Stomach smooth muscle (tissue), 2 donors: ENCODE measurements at regions not wholly inside any gene's neighbourhood (a gene's known extent, or its start where the extent isn't known, plus 50 kb on each side); places are given as distances from the start of the nearest gene placed in this dataset.

Experiments used
- H3K27ac ChIP-seq: one replicate; pipeline ENCODE4 v1.7.0; 2013; ENCODE audit warnings: mild to moderate bottlenecking, low read length, inconsistent platforms
- H3K27me3 ChIP-seq, 2 donors: one replicate each; pipeline ENCODE4 v1.7.0; 2013; ENCODE audit warnings: low read length in 2 of 2; ENCODE audit not compliant: insufficient read depth in 2 of 2, control insufficient read depth in 1 of 2
- H3K36me3 ChIP-seq, 2 donors: one replicate each; pipeline ENCODE4 v1.7.0; 2013; ENCODE audit warnings: low read length in 2 of 2; ENCODE audit not compliant: control insufficient read depth in 2 of 2, insufficient read depth in 2 of 2
- H3K4me1 ChIP-seq: one replicate; pipeline ENCODE4 v1.7.0; 2013; ENCODE audit warnings: low read length; ENCODE audit not compliant: control insufficient read depth, insufficient read depth
- H3K4me3 ChIP-seq, 2 donors: one replicate each; pipeline ENCODE4 v1.7.0; 2013; ENCODE audit warnings: low read length in 2 of 2
- H3K9ac ChIP-seq, 2 donors: one replicate each; pipeline ENCODE4 v1.7.0; 2013; ENCODE audit warnings: low read length in 2 of 2, mild to moderate bottlenecking in 1 of 2
- H3K9me3 ChIP-seq, 2 donors: one replicate each; pipeline ENCODE4 v1.7.0; 2013; ENCODE audit warnings: low read length in 2 of 2; ENCODE audit not compliant: control insufficient read depth in 2 of 2
- donor health status: healthy.
- donor health status: Pancreatic carcinoma.

DNA sequence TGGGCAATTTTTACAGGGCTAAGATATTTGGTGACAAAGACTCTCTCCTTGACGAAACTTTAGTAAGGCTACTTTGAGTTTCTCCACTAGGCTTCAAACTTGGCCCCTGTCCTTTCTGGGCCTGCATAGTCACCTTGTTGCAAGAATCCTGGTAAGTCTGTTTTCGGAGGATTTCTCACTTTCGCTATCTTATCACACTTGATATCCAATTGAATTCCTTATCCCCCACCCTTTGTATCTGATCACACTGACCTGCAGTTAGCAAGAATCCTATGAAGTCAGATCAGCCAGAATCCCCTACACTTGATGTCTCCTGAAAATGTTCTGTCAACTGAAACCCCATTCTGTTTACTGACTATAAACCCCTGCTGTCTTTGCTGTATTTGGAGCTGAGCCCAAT is 499.8 kb upstream of the GCFC2 start:
- Histone ChIP-seq H3K4me3 (no peak overlapping the region), H3K4me1 (no peaks in the 10 kb centered on the region), H3K27me3 (no peaks in the 10 kb centered on the region), H3K36me3 (no peaks in the 10 kb centered on the region), H3K9ac (no peak overlapping the region), H3K27ac (no peak overlapping the region), H3K9me3 (no peaks in the 10 kb centered on the region)

GRCh38 chr2:76204048-76204447 is 493.3 kb upstream of the GCFC2 start:
- Histone ChIP-seq H3K4me3 (no peak overlapping the region), H3K9me3 (no peaks in the 10 kb centered on the region), H3K27me3 (no peaks in the 10 kb centered on the region), H3K27ac (no peak overlapping the region), H3K9ac (no peak overlapping the region), H3K4me1 (no peaks in the 10 kb centered on the region), H3K36me3 (no peaks in the 10 kb centered on the region)

- no peak overlapping the region for H3K4me3 ChIP-seq
- H3K9ac ChIP-seq, result no peak overlapping the region
- H3K9me3 ChIP-seq, result no peaks in the 10 kb centered on the region
- no peaks in the 10 kb centered on the region for H3K36me3 ChIP-seq
- H3K4me1 ChIP-seq, result no peaks in the 10 kb centered on the region
- H3K27ac ChIP-seq, result no peak overlapping the region
- H3K27me3 ChIP-seq, result no peaks in the 10 kb centered on the region
These were observed 492.2 kb upstream of the GCFC2 start for GRCh38 chr2:76202866-76203265.

GRCh38 chr2:76197842-76198448 is 487.2 kb upstream of the GCFC2 start:
- Histone ChIP-seq H3K4me3 (no peak overlapping the region), H3K27ac (no peak overlapping the region), H3K4me1 (no peaks in the 10 kb centered on the region), H3K9me3 (no peaks in the 10 kb centered on the region), H3K36me3 (no peaks in the 10 kb centered on the region), H3K27me3 (no peaks in the 10 kb centered on the region), H3K9ac (no peak overlapping the region)

DNA sequence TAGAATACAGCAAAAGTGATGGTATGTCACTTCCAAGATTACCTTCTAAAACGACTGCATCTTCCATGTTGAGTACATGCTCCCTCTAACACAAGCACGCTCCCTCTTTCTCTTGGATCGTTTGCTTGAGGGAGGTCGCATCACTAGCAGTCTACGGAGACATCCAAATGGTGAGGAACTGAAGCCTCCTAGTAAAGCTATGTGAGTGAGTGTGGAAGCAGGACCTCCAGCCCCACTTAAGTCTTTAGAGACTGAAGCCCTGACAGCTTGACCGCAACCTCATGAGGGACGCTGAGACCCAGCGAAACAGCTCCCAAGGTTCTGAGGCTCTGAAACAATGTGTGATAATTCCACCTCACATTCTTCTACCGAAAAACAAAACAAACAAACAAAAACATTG is 486.7 kb upstream of the GCFC2 start:
- Histone ChIP-seq H3K4me1 (no peaks in the 10 kb centered on the region), H3K9ac (no peak overlapping the region), H3K36me3 (no peaks in the 10 kb centered on the region), H3K4me3 (no peak overlapping the region), H3K27me3 (no peaks in the 10 kb centered on the region), H3K9me3 (no peaks in the 10 kb centered on the region), H3K27ac (no peak overlapping the region)

DNA sequence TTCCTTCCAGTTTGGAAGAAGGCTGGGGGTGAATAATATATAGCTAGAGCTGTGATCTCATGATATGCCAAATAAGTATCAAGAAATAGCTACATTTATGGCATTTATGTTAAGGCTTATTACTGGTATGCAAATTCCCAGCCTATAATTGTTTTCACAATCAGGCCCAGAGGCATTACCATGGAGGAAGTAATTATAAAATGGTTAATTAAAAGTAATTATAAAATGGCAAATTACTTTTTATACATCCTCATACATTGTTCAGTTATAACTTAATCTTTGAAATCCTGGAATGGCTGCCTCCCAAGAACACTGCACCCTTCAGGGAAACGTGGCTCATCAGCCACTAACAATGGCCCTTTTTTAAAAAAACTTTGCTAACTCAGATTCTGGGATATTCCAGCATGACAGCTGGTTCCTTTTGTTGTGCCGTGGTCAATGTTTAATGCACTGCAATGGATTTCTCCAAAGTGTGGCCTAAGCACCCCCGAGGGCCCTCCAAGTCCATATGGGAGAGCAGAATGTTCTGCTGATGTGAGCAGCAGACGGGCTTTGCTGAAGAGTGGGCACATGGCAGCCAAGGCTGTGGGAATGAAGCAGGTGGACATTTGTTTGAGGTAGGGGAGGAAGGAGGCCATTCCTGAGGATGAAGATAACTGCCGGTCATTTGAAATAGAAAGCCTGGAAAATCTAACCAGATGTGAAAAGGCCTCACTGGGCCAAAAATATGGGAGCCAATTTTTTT is 483.5 kb upstream of the GCFC2 start:
- no peaks in the 10 kb centered on the region for H3K9me3 ChIP-seq
- H3K4me3 ChIP-seq, result no peak overlapping the region
- no peaks in the 10 kb centered on the region for H3K36me3 ChIP-seq
- H3K27me3 ChIP-seq, result no peaks in the 10 kb centered on the region
- no peaks in the 10 kb centered on the region for H3K4me1 ChIP-seq
- H3K27ac ChIP-seq, result no peak overlapping the region
- no peak overlapping the region for H3K9ac ChIP-seq

DNA sequence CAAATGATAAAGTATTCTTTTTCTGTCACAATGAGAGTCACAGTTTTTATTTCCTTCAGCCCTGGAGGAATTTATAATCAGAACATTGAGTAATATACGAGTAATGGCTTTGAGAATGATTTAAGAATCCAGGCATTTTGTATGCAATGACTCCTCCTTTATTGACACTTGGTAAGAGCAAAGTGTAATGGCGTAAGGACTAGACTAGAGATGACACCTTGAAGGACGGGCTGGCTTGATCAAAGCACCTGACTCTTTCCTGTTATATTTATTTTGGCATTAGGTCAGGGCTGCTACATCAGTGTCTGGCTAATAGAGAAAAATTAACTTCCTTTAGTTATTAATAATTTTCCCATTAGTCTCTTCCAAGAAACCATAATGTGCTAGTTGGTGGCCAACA is 482.4 kb upstream of the GCFC2 start:
- H3K36me3 ChIP-seq, result no peaks in the 10 kb centered on the region
- H3K27ac ChIP-seq, result no peak overlapping the region
- H3K27me3 ChIP-seq, result no peaks in the 10 kb centered on the region
- H3K4me3 ChIP-seq, result no peak overlapping the region
- no peak overlapping the region for H3K9ac ChIP-seq
- H3K4me1 ChIP-seq, result no peaks in the 10 kb centered on the region
- H3K9me3 ChIP-seq, result no peaks in the 10 kb centered on the region

DNA sequence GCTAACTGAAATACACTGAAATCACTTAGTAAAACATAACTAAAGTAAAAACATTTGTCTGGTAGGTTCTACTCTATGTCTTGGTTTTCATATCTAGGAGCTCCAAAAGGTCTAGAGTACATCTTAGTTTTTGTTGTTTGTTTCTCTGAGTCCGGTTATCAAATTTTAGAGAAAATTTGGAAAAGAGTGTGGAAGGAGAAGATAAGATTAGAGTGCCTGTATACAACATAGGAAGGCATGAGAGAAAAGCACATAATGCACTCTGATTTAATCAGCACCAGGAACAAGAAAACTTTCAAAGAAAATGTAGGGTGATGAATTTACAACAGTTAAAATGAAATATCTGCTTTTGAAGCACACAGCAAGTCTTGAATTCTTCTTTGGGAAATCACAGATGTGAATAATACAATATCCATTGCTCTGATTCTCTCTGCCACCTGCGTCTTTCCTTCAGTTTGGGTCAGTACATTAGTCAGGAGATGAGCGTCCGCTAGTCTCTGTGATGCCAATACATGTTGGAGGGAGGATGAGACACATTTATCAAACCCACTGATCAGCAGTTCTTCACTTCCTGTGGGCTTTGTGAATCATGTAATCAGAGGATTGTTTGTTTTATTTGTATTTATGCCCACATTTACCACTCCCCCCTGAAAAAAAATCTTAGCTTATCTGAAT is 477.8 kb upstream of the GCFC2 start:
- H3K4me3 ChIP-seq, result no peak overlapping the region
- H3K9me3 ChIP-seq, result no peaks in the 10 kb centered on the region
- H3K27ac ChIP-seq, result no peak overlapping the region
- H3K4me1 ChIP-seq, result no peaks in the 10 kb centered on the region
- no peaks in the 10 kb centered on the region for H3K36me3 ChIP-seq
- no peaks in the 10 kb centered on the region for H3K27me3 ChIP-seq
- no peak overlapping the region for H3K9ac ChIP-seq

DNA sequence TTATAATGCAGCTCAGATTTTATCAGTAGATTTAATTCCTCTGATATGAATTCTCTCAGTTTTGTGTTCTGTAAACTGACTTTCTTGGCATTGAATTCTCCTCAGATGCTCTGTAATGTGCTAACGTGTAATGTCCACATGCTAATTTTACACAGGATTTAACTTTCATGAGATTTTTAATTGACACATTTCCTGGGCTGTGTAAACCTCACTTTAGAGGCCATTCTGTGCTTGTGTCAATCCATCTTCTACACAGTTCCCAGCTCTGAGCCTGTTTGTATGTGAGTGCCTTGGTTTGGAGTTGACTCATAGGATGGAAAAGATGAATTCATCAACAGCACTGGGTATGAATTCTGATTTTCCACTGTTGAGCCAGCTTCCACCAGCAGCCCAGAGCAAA is 476.7 kb upstream of the GCFC2 start:
- no peak overlapping the region for H3K27ac ChIP-seq
- no peaks in the 10 kb centered on the region for H3K4me1 ChIP-seq
- H3K27me3 ChIP-seq, result no peaks in the 10 kb centered on the region
- no peaks in the 10 kb centered on the region for H3K9me3 ChIP-seq
- no peaks in the 10 kb centered on the region for H3K36me3 ChIP-seq
- H3K4me3 ChIP-seq, result no peak overlapping the region
- no peak overlapping the region for H3K9ac ChIP-seq

GRCh38 chr2:76180676-76181075 is 470.0 kb upstream of the GCFC2 start:
- H3K9ac ChIP-seq, result no peak overlapping the region
- H3K27me3 ChIP-seq, result no peaks in the 10 kb centered on the region
- no peaks in the 10 kb centered on the region for H3K9me3 ChIP-seq
- no peak overlapping the region for H3K27ac ChIP-seq
- H3K4me3 ChIP-seq, result no peak overlapping the region
- H3K4me1 ChIP-seq, result no peaks in the 10 kb centered on the region
- H3K36me3 ChIP-seq, result no peaks in the 10 kb centered on the region

DNA sequence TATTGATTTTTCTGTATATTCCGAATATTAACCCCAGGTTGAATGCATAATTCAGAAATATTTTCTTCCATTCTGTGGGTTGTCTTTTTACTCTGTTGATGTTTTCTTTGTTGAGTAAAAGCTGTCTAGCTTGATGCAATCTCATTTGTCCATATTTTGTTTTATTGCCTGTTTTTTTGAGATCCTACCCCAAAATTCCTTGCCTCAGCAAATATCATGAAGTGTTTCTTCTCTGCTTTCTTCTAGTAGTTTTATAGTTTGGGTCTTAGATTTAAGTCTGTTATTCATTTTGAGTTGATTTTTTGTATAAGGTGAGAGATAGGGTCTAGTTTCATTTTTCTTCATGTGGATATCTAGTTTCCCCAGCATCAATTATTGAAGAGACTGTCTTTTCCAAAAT is 467.9 kb upstream of the GCFC2 start:
- Histone ChIP-seq H3K4me1 (no peaks in the 10 kb centered on the region), H3K27ac (no peak overlapping the region), H3K4me3 (no peak overlapping the region), H3K36me3 (no peaks in the 10 kb centered on the region), H3K9ac (no peak overlapping the region), H3K27me3 (no peaks in the 10 kb centered on the region), H3K9me3 (no peaks in the 10 kb centered on the region)
